B cell (primary cell): ENCODE measurements at regions not wholly inside any gene's neighbourhood (a gene's known extent, or its start where the extent isn't known, plus 50 kb on each side); places are given as distances from the start of the nearest gene placed in this dataset.

Experiments used
- CTCF ChIP-seq: fragments of 200-600 bp; IDR thresholded peaks from one replicate; pipeline ENCODE4 v1.8.0; 2022; ENCODE audit warnings: antibody characterized with exemption, mild to moderate bottlenecking
- EZH2 ChIP-seq: IDR thresholded peaks from 2 replicates; pipeline ENCODE4 v1.6.1; 2012; ENCODE audit warnings: borderline replicate concordance, low read depth, mild to moderate bottlenecking, moderate library complexity, low read length; ENCODE audit not compliant: insufficient read depth, poor library complexity, severe bottlenecking

- no peak for TF ChIP-seq CTCF
- TF ChIP-seq EZH2, result no peak
Measured at GRCh38 chr13:29679396-29680053, 84.0 kb upstream of the SLC7A1 start.
